Duodenal mucosa (tissue), 2 donors: ENCODE measurements at regions not wholly inside any gene's neighbourhood (a gene's known extent, or its start where the extent isn't known, plus 50 kb on each side); places are given as distances from the start of the nearest gene placed in this dataset.

ENCODE experiments used
- H3K27ac ChIP-seq: one replicate; pipeline ENCODE4 v1.7.0; 2013; ENCODE audit warnings: low read depth, low read length
- H3K27me3 ChIP-seq, 2 donors: one replicate each; pipeline ENCODE4 v1.7.0; 2013; ENCODE audit warnings: low read length in 2 of 2, control low read depth in 1 of 2; ENCODE audit not compliant: insufficient read depth in 2 of 2, control insufficient read depth in 1 of 2
- H3K36me3 ChIP-seq, 2 donors: one replicate each; pipeline ENCODE4 v1.7.0; 2013; ENCODE audit warnings: low read length in 2 of 2, control low read depth in 1 of 2; ENCODE audit not compliant: insufficient read depth in 2 of 2, control insufficient read depth in 1 of 2
- H3K4me1 ChIP-seq, 2 donors: one replicate each; pipeline ENCODE4 v1.7.0; 2013; ENCODE audit warnings: low read length in 2 of 2, control low read depth in 1 of 2; ENCODE audit not compliant: insufficient read depth in 2 of 2, control insufficient read depth in 1 of 2
- H3K4me3 ChIP-seq, 2 donors: one replicate each; pipeline ENCODE4 v1.7.0; 2013; ENCODE audit warnings: low read length in 2 of 2, low read depth in 1 of 2
- H3K9ac ChIP-seq, 2 donors: one replicate each; pipeline ENCODE4 v1.7.0; 2013; ENCODE audit warnings: low read length in 2 of 2, low read depth in 1 of 2
- H3K9me3 ChIP-seq, 2 donors: one replicate each; pipeline ENCODE4 v1.7.0; 2013; ENCODE audit warnings: low read length in 2 of 2, control low read depth in 1 of 2; ENCODE audit not compliant: control insufficient read depth in 1 of 2

GRCh38 chr20:40848096-40848495, 159.1 kb upstream of the MAFB start:
- H3K9me3 ChIP-seq, result no peaks in the 10 kb centered on the region
- H3K4me3 ChIP-seq, result no peak overlapping the region
- H3K4me1 ChIP-seq, result peaks cover 0 to 6% of the 10 kb centered on the region in 2 donors
- H3K9ac ChIP-seq, result no peak overlapping the region
- H3K27me3 ChIP-seq, result no peaks in the 10 kb centered on the region
- no peak overlapping the region for H3K27ac ChIP-seq
- no peaks in the 10 kb centered on the region for H3K36me3 ChIP-seq

DNA sequence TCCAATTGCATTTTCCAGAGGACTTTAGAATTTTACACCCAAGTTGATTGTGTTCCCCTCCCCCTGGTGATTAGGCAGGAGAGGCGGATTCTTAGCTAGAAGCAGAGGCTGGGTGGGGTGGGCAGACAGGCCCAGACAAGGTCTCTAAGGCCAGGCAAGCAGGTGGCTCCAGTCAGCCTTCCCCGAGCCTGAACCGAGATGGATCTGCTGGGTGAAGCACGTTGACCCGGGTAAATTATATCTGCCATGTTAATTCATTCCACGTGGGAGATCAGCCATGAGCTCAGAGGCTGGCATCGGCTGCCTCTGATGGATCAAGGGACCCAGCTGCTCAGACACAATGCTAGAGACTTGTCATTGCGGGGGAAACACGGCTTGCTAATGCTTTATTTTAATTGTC, 159.5 kb upstream of the MAFB start:
- Histone ChIP-seq H3K9me3 (no peaks in the 10 kb centered on the region), H3K27me3 (no peaks in the 10 kb centered on the region), H3K4me3 (no peak overlapping the region), H3K36me3 (no peaks in the 10 kb centered on the region), H3K27ac (no peak overlapping the region), H3K9ac (no peak overlapping the region), H3K4me1 (peaks cover 0 to 6% of the 10 kb centered on the region in 2 donors)

DNA sequence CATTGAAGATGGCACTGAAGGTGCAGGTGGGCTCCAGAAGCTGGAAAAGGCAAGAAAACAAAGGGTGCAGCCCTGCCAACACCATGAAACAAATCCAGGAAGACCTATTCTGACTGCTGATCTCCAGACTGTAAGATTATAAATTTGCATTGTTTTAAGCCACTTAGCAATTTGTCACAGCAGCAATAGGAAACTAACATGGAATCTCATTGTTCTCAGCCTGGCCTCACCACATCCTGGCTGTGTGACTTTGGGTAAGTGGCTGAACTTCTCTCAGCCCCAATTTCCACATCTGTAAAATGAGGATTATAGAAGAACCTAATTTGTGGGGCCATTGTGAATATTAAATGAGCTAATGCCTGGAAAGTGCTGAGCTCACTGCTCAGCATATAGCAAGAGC, 160.4 kb upstream of the MAFB start:
- Histone ChIP-seq H3K4me3 (no peak overlapping the region), H3K4me1 (peaks cover 0 to 6% of the 10 kb centered on the region in 2 donors), H3K36me3 (no peaks in the 10 kb centered on the region), H3K27me3 (no peaks in the 10 kb centered on the region), H3K9ac (no peak overlapping the region), H3K27ac (no peak overlapping the region), H3K9me3 (no peaks in the 10 kb centered on the region)

GRCh38 chr20:40851051-40851450, 162.0 kb upstream of the MAFB start:
- H3K4me3 ChIP-seq, result no peak overlapping the region
- no peak overlapping the region for H3K9ac ChIP-seq
- no peaks in the 10 kb centered on the region for H3K27me3 ChIP-seq
- peaks cover 0 to 6% of the 10 kb centered on the region in 2 donors for H3K4me1 ChIP-seq
- no peaks in the 10 kb centered on the region for H3K36me3 ChIP-seq
- no peak overlapping the region for H3K27ac ChIP-seq
- H3K9me3 ChIP-seq, result no peaks in the 10 kb centered on the region

- no peak overlapping the region for H3K4me3 ChIP-seq
- no peak overlapping the region for H3K27ac ChIP-seq
Measured at GRCh38 chr20:40855269-40855668, 166.2 kb upstream of the MAFB start.

GRCh38 chr20:40856653-40857052, 167.6 kb upstream of the MAFB start:
- no peaks in the 10 kb centered on the region for H3K4me1 ChIP-seq
- no peaks in the 10 kb centered on the region for H3K9me3 ChIP-seq
- H3K9ac ChIP-seq, result no peak overlapping the region
- H3K27ac ChIP-seq, result no peak overlapping the region
- no peaks in the 10 kb centered on the region for H3K27me3 ChIP-seq
- H3K4me3 ChIP-seq, result no peak overlapping the region
- no peaks in the 10 kb centered on the region for H3K36me3 ChIP-seq

More at GRCh38 chr20:40855269-40855668, 166.2 kb upstream of the MAFB start:
- H3K9ac ChIP-seq, result no peak overlapping the region
- no peaks in the 10 kb centered on the region for H3K36me3 ChIP-seq
- H3K27me3 ChIP-seq, result no peaks in the 10 kb centered on the region
- H3K9me3 ChIP-seq, result no peaks in the 10 kb centered on the region
- no peaks in the 10 kb centered on the region for H3K4me1 ChIP-seq

DNA sequence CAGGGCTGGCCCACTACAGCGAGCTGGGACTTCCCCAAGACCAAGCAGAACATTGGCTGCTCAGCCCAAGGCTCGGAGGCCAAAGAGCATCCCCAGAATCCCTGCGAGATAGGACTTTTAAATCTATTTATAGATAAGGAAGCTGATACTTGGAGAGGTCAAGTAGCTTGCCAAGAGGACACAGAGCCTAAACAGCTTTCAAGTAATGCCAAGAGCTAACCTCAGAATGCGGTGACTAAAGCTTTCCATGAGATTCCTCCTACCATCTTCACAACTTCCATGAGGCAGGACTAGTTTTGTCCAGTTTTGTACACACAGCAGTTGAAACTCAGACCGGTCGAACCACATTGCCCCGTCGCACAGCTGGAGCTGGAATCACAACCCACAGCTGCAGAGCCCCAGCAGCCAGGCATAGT, 168.1 kb upstream of the TOP1 start:
- Histone ChIP-seq H3K9me3 (no peaks in the 10 kb centered on the region), H3K27ac (no peak overlapping the region), H3K36me3 (no peaks in the 10 kb centered on the region)

GRCh38 chr20:40861427-40862008, 167.1 kb upstream of the TOP1 start:
- H3K4me3 ChIP-seq, result no peak overlapping the region
- no peaks in the 10 kb centered on the region for H3K4me1 ChIP-seq
- H3K36me3 ChIP-seq, result no peaks in the 10 kb centered on the region
- H3K27me3 ChIP-seq, result no peaks in the 10 kb centered on the region
- H3K9ac ChIP-seq, result no peak overlapping the region
- H3K27ac ChIP-seq, result no peak overlapping the region
- no peaks in the 10 kb centered on the region for H3K9me3 ChIP-seq

More for the DNA sequence above, 168.1 kb upstream of the TOP1 start:
- Histone ChIP-seq H3K27me3 (no peaks in the 10 kb centered on the region), H3K9ac (no peak overlapping the region), H3K4me1 (no peaks in the 10 kb centered on the region), H3K4me3 (no peak overlapping the region)

GRCh38 chr20:40863355-40863919, 165.2 kb upstream of the TOP1 start:
- Histone ChIP-seq H3K4me1 (peaks cover 0 to 3% of the 10 kb centered on the region in 2 donors), H3K9me3 (no peaks in the 10 kb centered on the region), H3K27ac (no peak overlapping the region), H3K4me3 (no peak overlapping the region), H3K27me3 (no peaks in the 10 kb centered on the region), H3K36me3 (no peaks in the 10 kb centered on the region), H3K9ac (no peak overlapping the region)

- Histone ChIP-seq H3K36me3 (no peaks in the 10 kb centered on the region), H3K4me1 (peaks cover 0 to 3% of the 10 kb centered on the region in 2 donors), H3K9me3 (no peaks in the 10 kb centered on the region), H3K9ac (no peak overlapping the region), H3K4me3 (no peak overlapping the region), H3K27ac (no peak overlapping the region), H3K27me3 (no peaks in the 10 kb centered on the region)
Measured at GRCh38 chr20:40864470-40864869, 164.2 kb upstream of the TOP1 start.
